Fibroblast of lung (primary cell): ENCODE measurements at regions not wholly inside any gene's neighbourhood (a gene's known extent, or its start where the extent isn't known, plus 50 kb on each side); places are given as distances from the start of the nearest gene placed in this dataset.

ENCODE experiments used
- CTCF ChIP-seq, 2 donors: IDR thresholded peaks in 1 of 2; conservative IDR thresholded peaks in 1 of 2; 1 replicate in 1 of 2; 2 replicates in 1 of 2; pipeline ENCODE4 v1.5.1; 2011 to 2012; ENCODE audit warnings: low read length in 2 of 2, control low read depth in 1 of 2, inconsistent platforms in 1 of 2, low read depth in 1 of 2, mild to moderate bottlenecking in 1 of 2
- EZH2 ChIP-seq: IDR thresholded peaks from 2 replicates; pipeline ENCODE4 v1.5.1; 2012; ENCODE audit warnings: low read length, control low read depth, mild to moderate bottlenecking; ENCODE audit errors: missing control alignments

GRCh38 chr12:113548467-113548866 lies 76.8 kb upstream of the LHX5 start:
- TF ChIP-seq CTCF (conservative IDR thresholded peaks at IDR 0.05 in 1 of 2, IDR thresholded peaks at IDR 0.05 in 1 of 2; ENCODE audit: low read depth in 1 of 2, low read length in 2 of 2) (no peak), EZH2 (no peak)
